ENCODE measurements at regions not wholly inside any gene's neighbourhood (a gene's known extent, or its start where the extent isn't known, plus 50 kb on each side); places are given as distances from the start of the nearest gene placed in this dataset.
"Not testable (repeated sequence)": the region's sequence is repeated elsewhere in the genome, so short reads cannot be mapped to it uniquely, and the experiment has no call there.

DNA sequence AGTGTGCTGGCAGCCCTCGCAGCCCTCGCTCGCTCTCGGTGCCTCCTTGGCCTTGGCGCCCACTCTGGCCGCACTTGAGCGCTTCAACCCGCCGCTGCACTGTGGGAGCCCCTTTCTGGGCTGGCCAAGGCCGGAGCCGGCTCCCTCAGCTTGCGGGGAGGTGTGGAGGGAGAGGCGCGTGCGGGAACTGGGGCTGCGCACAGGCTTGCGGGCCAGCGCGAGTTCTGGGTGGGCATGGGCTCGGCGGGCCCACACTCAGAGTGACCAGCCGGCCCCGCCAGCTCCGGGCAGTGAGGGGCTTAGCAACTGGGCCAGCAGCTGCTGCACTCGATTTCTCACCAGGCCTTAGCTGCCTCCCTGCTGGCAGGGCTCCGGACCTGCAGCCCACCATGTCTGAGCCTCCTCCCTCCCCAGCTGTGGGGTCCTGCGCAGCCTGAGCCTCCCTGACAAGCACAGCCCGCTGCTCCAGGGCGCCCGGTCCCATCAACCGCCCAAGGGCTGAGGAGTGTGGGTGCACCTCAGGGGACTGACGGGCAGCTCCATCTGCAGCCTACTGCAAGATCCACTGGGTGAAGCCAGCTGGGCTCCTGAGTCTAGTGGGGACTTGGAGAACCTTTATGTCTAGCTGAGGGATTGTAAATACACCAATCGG, 786.0 kb upstream of the SORCS1 start:
- not testable (repeated sequence) for TF ChIP-seq JUND (IDR thresholded peaks at IDR 0.05); POLR2A (IDR thresholded peaks at IDR 0.05; ENCODE audit: borderline replicate concordance, extremely low read depth, insufficient read depth, insufficient read length)

Data from HCT116 (cell line).